Ammon's horn (tissue), 1 donor: ENCODE measurements at regions not wholly inside any gene's neighbourhood (a gene's known extent, or its start where the extent isn't known, plus 50 kb on each side); places are given as distances from the start of the nearest gene placed in this dataset.
A peak's percentile ranks its signal among the peaks of the same experiment; 100 is the strongest.

Experiments used
- DNase-seq: peaks from one replicate; pipeline ENCODE4 v3.0.0-alpha.2; 2016; ENCODE audit warnings: low spot score

DNA sequence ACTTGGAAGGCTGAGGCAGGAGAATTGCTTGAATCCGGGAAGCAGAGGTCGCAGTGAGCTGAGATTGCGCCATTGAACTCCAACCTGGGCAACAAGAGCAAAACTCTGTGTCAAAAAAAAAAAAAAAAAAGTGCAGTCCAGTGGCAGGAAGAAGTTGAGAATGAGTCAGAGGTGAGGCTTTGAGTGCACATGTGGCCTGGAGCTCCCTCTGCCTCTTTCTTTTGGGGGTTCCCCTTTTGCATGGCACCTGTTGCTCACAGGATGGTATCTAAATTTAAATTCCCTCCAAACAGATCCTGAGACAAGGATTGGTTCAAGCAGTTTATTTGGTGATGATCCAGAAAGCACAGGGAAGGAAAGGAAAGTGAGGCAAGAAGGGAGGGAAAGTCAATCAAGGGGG is 151.4 kb upstream of the STX18 start:
- DNase-seq: no peak

DNA sequence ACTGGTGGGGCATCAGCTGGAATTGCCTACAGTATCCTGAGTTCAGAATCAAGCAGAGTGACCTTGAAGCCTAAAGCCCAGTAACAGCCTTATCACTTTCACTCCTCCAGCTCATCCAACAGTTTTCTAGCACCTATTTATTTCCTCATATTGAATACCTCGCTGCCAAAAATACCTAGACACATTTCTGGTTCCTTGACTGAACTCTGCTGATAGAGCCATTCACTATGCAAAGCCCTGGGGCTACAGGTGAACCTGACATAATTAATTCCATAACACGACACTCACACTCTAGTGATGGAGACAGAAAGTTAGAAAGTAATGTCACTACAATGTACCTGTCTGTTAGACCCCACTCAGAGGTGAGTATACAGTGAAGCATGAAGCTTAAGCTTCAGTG is 149.0 kb upstream of the STX18 start:
- no peak for DNase-seq

DNA sequence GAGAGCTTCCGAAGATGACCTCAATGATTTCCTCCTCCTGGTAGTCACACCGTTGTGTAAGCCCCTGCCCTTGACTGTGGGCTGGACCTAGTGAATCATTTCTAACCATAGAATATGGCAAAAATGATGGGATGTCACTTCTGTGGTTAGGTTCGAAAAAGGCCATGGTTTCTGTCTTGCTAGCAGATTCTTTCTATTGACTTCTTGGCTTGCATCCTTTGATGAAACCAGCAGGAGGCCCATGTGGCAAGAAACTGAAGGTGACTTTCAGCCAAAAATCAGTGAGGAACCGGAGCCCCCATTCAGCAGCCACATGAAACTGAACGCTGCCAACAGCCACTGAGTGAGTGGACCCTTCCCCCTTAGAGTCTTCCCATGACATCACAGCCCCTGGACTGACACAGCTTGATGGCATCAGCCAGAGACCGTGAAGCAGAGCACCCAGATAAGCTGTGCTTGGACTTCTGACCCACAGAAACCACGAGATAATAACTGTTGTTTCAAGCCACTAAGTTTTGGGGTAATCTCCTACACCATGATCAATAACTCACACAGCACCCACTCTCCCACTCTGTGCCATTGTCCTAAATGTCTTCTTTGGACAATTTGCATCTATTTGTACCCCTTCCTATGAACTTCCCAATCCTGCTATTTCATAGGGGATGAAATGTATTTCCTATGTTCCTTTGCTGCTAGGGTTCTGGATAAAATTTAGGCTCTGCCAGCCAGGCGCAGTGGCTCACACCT is 148.0 kb upstream of the STX18 start:
- DNase-seq: no peak

- no peak for DNase-seq
These were observed 146.3 kb upstream of the STX18 start for GRCh38 chr4:4687935-4688727.

GRCh38 chr4:4687100-4687499 is 145.3 kb upstream of the STX18 start:
- no peak for DNase-seq

DNA sequence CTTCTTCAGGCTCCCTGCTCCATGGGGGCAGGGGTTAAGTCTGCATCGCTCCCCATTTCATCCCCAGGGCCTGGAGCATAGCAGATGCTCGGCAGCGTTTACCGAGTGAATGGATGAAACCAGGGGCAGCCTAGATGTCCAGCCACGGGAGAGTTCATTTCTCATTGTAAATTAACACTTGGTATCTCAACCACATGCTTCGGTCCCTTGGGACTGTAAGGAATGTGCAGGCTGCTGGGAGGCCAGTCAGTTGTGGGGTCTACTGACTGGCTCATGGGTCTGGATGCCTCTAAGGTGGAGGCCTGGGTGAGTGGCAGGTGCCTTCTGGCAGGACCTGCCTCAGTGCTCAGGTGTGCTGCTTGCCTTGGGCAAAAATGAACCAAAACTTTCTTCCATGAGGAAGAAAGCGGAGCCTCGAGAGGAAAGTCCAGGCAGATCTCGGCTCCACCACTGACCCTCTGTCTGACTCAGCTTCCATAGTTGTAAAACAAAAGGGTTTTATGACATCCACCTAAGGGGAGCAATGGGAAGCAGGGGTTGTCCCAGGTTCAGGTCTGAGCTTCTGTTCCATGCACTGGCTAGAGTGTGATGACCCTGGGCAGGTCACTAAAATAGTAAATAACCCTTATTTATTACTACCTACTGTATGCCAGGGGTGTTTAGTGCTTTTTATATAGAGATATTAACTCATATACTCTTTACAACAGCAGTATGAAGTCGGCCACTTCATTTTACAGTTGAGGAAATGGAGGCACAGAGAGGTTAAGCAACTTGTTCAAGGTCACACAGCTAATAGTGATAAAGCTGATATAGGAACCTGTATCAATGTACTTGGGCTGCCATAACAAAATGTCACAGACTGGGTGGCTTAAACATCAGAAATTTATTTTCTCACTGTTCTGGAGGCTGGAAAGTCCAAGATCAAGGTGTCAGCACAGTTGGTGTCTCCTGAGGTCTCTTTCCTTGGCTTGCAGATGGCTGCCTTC is 144.3 kb upstream of the STX18 start:
- DNase-seq: no peak

- DNase-seq: no peak
These were observed 139.8 kb upstream of the STX18 start for GRCh38 chr4:4681653-4682052.

DNA sequence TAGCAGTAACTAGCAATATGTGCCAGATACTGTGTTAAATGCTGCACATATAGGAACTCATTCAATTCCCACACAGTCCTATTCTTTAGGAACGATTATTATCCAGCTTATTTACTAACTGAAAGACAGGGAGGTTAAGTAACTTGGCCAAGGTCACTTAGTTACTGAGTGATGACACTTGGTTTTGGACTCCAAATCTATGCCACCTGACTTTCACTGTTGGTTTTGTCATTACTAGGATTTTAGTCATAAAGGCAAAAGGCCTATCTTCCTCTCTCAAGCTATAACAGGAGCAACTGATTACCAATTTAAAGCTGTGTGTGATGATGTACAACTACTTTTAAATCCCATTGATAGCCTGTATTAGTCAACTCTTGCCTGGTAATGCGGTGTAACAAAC is 138.9 kb upstream of the STX18 start:
- no peak for DNase-seq

- DNase-seq: no peak
These were observed 138.4 kb upstream of the STX18 start for GRCh38 chr4:4680243-4680642.

GRCh38 chr4:4677556-4678522 is 136.0 kb upstream of the STX18 start:
- peak; percentile 68 for DNase-seq

DNA sequence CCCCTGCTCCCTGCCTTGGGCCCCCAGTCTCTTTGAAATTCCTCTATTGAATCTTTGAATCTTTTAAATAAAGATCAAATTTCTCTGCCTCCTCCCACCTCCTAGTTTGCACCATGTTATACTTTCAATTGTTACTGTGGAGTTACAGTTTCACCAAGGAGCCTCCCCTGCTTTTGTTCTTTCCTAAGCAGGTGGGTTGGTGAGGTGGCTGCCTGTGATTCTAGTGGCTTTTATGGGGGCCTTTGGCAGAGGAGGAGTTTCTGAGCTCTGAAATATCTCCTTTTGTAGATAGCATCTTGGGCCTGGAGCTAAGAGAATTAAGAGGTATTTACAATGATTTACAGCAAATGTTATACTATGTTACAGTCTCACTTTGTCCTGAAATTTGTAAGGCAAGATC is 133.8 kb upstream of the STX18 start:
- DNase-seq: no peak

GRCh38 chr4:4675051-4675581 is 133.3 kb upstream of the STX18 start:
- no peak for DNase-seq

DNA sequence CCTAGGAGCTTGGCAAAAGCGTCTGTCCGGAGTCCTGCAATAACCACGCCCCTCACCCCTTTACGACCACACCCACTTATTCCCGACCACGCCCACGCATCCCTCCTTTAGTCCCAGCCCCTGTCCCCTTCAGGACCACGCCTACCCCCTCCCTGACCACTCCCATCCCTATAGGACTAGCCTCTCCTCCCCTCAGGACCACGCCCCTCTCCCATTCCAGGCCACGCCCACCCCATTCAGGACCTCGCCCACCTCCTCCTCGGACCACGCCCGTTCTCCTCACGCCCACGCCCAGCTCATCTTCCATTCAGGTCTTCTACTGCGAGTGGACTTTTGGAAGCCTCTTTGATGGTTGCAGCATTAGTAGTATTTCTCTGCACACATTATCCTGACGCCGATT is 131.2 kb upstream of the STX18 start:
- DNase-seq: no peak

GRCh38 chr4:4672402-4672801 is 130.6 kb upstream of the STX18 start:
- DNase-seq: no peak

DNA sequence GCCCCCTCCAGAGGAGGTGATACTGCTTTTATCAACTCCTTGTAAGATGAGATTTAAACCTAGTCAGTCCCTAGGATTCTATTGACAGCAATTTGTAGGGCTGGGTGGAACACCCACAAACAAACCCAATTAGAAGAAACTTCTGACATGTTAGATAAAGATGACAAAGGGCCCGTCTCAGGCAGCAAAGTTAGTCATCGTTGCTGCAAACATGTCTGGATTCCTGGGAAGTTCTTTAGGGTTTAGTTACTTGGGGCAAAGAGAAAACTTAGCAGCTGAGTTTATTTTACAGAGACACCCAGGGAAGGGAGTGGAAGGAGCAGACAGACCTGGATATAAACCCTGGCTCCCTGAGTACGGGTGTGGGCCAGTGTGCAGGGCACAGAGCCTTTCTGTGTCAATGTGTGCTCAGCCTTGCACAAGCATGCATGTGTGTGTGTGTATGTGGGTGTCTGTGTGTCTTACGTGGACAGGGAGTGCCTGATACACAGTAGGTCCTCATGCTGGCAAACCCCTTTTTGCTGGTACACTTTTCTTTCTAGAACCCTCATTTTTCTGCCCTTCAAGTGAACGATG is 130.0 kb upstream of the STX18 start:
- no peak for DNase-seq

DNA sequence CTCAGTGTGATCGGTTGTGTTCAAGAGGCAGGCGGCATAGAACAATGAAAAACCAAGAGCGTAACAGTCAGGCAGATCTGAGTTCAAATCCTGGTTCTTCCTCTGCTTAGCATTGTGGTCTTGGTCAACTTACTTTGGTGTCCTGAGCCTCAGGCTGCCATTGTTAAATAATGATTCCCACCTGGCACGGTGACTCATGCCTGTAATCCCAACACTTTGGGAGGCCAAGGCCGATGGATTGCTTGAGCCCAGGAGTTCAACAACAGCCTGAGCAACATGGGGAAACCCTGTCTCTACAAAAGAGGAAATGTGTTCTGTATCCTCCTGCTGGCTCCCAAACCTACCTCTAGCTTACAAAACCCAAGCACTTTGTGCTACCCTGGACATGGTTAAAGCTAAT is 129.0 kb upstream of the STX18 start:
- no peak for DNase-seq

DNA sequence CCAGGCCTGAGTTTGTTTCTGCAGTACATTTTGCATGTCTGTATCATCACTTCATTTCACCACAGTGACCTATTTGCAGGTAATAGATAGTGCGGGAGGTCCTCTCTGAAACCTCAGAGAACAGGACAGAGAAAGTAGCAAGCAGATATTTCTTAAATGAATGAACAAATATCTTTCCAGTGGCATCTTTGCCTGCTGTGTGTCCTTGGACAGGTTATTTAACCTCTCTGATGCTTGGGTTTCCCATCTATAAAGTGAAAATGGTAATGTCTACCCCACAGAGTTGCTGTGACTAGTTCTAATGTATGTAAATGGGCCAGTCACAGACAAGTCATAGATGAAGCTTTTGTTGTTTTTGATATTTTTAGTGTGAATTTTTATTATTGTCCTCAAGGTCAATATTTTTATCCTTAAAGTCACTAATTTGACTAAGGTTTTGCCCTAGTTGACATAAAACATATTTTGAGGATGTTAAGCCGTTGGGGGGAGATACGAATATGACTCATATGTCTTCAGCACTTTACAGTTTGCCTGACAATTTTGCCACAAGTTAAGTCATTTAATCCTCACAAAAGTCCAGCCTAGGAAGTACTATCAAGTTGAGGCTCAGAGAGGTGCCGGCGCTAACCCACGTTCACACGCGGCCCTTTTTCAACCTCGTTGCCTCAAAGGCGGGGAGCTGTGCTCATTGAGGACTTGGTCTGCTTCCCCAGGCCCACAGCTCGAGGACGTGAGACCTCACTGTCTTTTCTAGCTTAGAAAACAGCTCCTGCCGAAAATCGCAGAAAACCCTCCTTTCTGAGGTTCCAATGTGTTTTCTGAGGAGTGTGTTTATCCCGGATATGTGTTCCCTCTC is 126.7 kb upstream of the STX18 start:
- no peak for DNase-seq

DNA sequence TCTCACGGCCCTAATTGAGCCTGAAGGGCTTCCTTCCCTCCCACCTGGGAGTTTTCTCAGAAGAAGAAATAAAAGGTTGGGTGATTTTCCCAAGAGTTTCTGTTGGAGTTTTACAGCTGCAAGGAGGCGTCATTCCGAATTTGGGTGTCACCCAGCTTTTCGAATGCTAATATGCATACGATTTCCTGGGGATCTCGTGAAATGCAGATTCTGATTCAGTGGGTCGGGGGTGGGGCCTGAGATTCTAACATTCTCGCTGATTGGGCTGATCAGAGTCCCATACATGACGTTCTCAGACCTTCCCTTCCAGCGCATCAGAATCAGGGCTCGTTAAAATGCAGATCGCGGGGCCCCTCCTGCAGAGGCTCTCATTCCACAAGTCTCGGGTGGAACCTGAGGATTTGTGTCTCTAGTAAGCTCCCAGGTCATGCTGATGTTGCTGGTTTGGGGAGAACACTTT is 125.8 kb upstream of the STX18 start:
- DNase-seq: no peak
